WTC11 (cell line): ENCODE measurements at regions not wholly inside any gene's neighbourhood (a gene's known extent, or its start where the extent isn't known, plus 50 kb on each side); places are given as distances from the start of the nearest gene placed in this dataset.

Source experiments
- ATAC-seq: fragments of 200-7000 bp; cut with Tn5 transposase; 2 replicates; pipeline ENCODE4 v1.10.0; 2021; ENCODE audit warnings: mild to moderate bottlenecking, moderate library complexity
- CTCF ChIA-PET: fragments of 300-600 bp; sonication (Branson Sonifier 250); formaldehyde crosslinking; loops from one replicate; lab custom pipeline; 2021; ENCODE audit warnings: antibody characterized with exemption; lab: Charles Lee
- POLR2A ChIA-PET: fragments of 350-600 bp; sonication (Branson Sonifier 250); formaldehyde crosslinking; loops from one replicate; lab custom pipeline; 2021; ENCODE audit warnings: antibody characterized with exemption; lab: Charles Lee
- DNase-seq: peaks from one replicate; pipeline ENCODE4 v3.0.0; 2021; ENCODE audit warnings: low spot score
- H3K27ac Mint-ChIP-seq: 2 replicates; pipeline ENCODE4 v1.8.0; 2021; ENCODE audit warnings: mixed read lengths
- H3K27me3 Mint-ChIP-seq: 2 replicates; pipeline ENCODE4 v1.8.0; 2021; ENCODE audit warnings: low read depth, mild to moderate bottlenecking, moderate library complexity, mixed read lengths
- H3K36me3 Mint-ChIP-seq: 2 replicates; pipeline ENCODE4 v1.8.0; 2021; ENCODE audit warnings: mixed read lengths
- H3K4me1 Mint-ChIP-seq: 2 replicates; pipeline ENCODE4 v1.8.0; 2022; ENCODE audit warnings: mixed read lengths
- H3K4me3 Mint-ChIP-seq: 2 replicates; pipeline ENCODE4 v1.8.0; 2021; ENCODE audit warnings: mild to moderate bottlenecking, moderate library complexity, mixed read lengths
- H3K9me3 Mint-ChIP-seq: 2 replicates; pipeline ENCODE4 v1.8.0; 2021; ENCODE audit warnings: mixed read lengths
- CREM ChIP-seq: sonication (generic); formaldehyde crosslinking; IDR thresholded peaks from 2 replicates; pipeline ENCODE4 v1.8.1; 2022; ENCODE audit warnings: mild to moderate bottlenecking, missing genetic modification reagents, moderate library complexity
- EMX1 ChIP-seq: fragments of 250-450 bp; sonication (Bioruptor Pico); IDR thresholded peaks from 2 replicates; pipeline ENCODE4 v1.8.0; 2021; ENCODE audit warnings: mild to moderate bottlenecking
- ETV6 ChIP-seq: sonication (generic); formaldehyde crosslinking; IDR thresholded peaks from 2 replicates; pipeline ENCODE4 v1.8.1; 2022; ENCODE audit warnings: mild to moderate bottlenecking, missing genetic modification reagents
- FOXP4 ChIP-seq: sonication (generic); formaldehyde crosslinking; IDR thresholded peaks from 2 replicates; pipeline ENCODE4 v1.8.0; 2022; ENCODE audit warnings: mild to moderate bottlenecking, missing genetic modification reagents
- NFATC4 ChIP-seq: fragments of 250-450 bp; sonication (Bioruptor Pico); IDR thresholded peaks from 2 replicates; pipeline ENCODE4 v1.9.0; 2021; ENCODE audit warnings: mild to moderate bottlenecking
- NFYB ChIP-seq: sonication (generic); formaldehyde crosslinking; conservative IDR thresholded peaks from 2 replicates; pipeline ENCODE4 v1.8.0; 2022; ENCODE audit warnings: low read depth, missing genetic modification reagents
- SOX15 ChIP-seq: fragments of 250-450 bp; sonication (Bioruptor Pico); IDR thresholded peaks from 2 replicates; pipeline ENCODE4 v1.9.0; 2021; ENCODE audit warnings: mild to moderate bottlenecking
- SP1 ChIP-seq: sonication (generic); formaldehyde crosslinking; conservative IDR thresholded peaks from 2 replicates; pipeline ENCODE4 v1.8.1; 2022; ENCODE audit warnings: missing genetic modification reagents
- STAT6 ChIP-seq: sonication (generic); formaldehyde crosslinking; conservative IDR thresholded peaks from 2 replicates; pipeline ENCODE4 v1.8.1; 2023; ENCODE audit warnings: mild to moderate bottlenecking, low read depth, missing genetic modification reagents, moderate library complexity
- TP53 ChIP-seq: sonication (generic); formaldehyde crosslinking; IDR thresholded peaks from 2 replicates; pipeline ENCODE4 v1.8.1; 2023; ENCODE audit warnings: mild to moderate bottlenecking, missing genetic modification reagents
- USF1 ChIP-seq: sonication (generic); formaldehyde crosslinking; IDR thresholded peaks from 2 replicates; pipeline ENCODE4 v1.8.0; 2022; ENCODE audit warnings: mild to moderate bottlenecking, missing genetic modification reagents
- USF2 ChIP-seq: sonication (generic); formaldehyde crosslinking; IDR thresholded peaks from 2 replicates; pipeline ENCODE4 v1.8.1; 2023; ENCODE audit warnings: mild to moderate bottlenecking, missing genetic modification reagents, moderate library complexity
- ZBTB21 ChIP-seq: sonication (generic); formaldehyde crosslinking; IDR thresholded peaks from 2 replicates; pipeline ENCODE4 v1.8.1; 2023; ENCODE audit warnings: mild to moderate bottlenecking, missing genetic modification reagents, borderline replicate concordance
- ZNF138 ChIP-seq: sonication (generic); formaldehyde crosslinking; conservative IDR thresholded peaks from 2 replicates; pipeline ENCODE4 v1.8.1; 2022; ENCODE audit warnings: mild to moderate bottlenecking, moderate library complexity, missing genetic modification reagents
- ZNF423 ChIP-seq: fragments of 250-450 bp; sonication (Bioruptor Pico); IDR thresholded peaks from 2 replicates; pipeline ENCODE4 v2.1.2; 2022; ENCODE audit warnings: mild to moderate bottlenecking, moderate library complexity
- ZNF425 ChIP-seq: fragments of 250-450 bp; sonication (Bioruptor Pico); conservative IDR thresholded peaks from 2 replicates; pipeline ENCODE4 v1.9.0; 2021; ENCODE audit warnings: mild to moderate bottlenecking

GRCh38 chr5:142432961-142433360, 108.1 kb upstream of the SPRY4 start (continued):
- no peak for TF ChIP-seq FOXP4 (CRISPR knock-in tag)
- TF ChIP-seq NFATC4 (CRISPR knock-in tag) = no peak
- TF ChIP-seq EMX1 (CRISPR knock-in tag) = no peak

GRCh38 chr5:142432369-142432863, 107.6 kb upstream of the SPRY4 start:
- Mint-ChIP-seq H3K4me1 (peaks cover 47% of the 10 kb centered on the region), H3K36me3 (no peaks in the 10 kb centered on the region), H3K4me3 (no peak overlapping the region), H3K9me3 (no peaks in the 10 kb centered on the region), H3K27ac (peak overlapping the region; percentile 58), H3K27me3 (peaks cover 3% of the 10 kb centered on the region; the same call in 1 of the 2 replicates)
- TF ChIP-seq SP1 = no peak
- no peak for TF ChIP-seq ETV6 (CRISPR knock-in tag)
- 0 out of 2 replicates have a peak, but pooled peaks have one; percentile 14 for TF ChIP-seq ZNF423 (CRISPR knock-in tag)
- DNase-seq (no peak), ATAC-seq (no peak; the same call in 1 of the 2 replicates)
- POLR2A ChIA-PET = no interaction called here
- CTCF ChIA-PET = no interaction called here

GRCh38 chr5:142428773-142429473, 104.1 kb upstream of the SPRY4 start:
- no peak overlapping the region for H3K27ac Mint-ChIP-seq
- H3K4me1 Mint-ChIP-seq = peaks cover 52% of the 10 kb centered on the region
- ATAC-seq = no peak
- no peaks in the 10 kb centered on the region for H3K36me3 Mint-ChIP-seq
- POLR2A ChIA-PET = no interaction called here
- TF ChIP-seq TP53 (no peak), USF2 (CRISPR knock-in tag) (no peak)
- TF ChIP-seq, all 79 proteins: peak for 0
- no peak overlapping the region for H3K4me3 Mint-ChIP-seq
- no peak for DNase-seq
- peaks cover 3% of the 10 kb centered on the region; the same call in 1 of the 2 replicates for H3K27me3 Mint-ChIP-seq
- CTCF ChIA-PET = interaction anchor here (0.9 kb wide), 1 partner anchor 468 kb away, joined by 3 read pairs; no protein-coding TSS in a partner anchor
- H3K9me3 Mint-ChIP-seq = no peaks in the 10 kb centered on the region

- POLR2A ChIA-PET = no interaction called here
- H3K4me3 Mint-ChIP-seq = no peak overlapping the region
- DNase-seq = no peak
Observed at GRCh38 chr5:142428036-142428772, 103.4 kb upstream of the SPRY4 start.

More at GRCh38 chr5:142428036-142428772, 103.4 kb upstream of the SPRY4 start:
- CTCF ChIA-PET = interaction anchor here (0.9 kb wide), 1 partner anchor 467 kb away, joined by 3 read pairs; no protein-coding TSS in a partner anchor
- no peak for ATAC-seq
- H3K27ac Mint-ChIP-seq = no peak overlapping the region
- peaks cover 44% of the 10 kb centered on the region for H3K4me1 Mint-ChIP-seq
- H3K9me3 Mint-ChIP-seq = no peaks in the 10 kb centered on the region
- no peak for TF ChIP-seq STAT6 (CRISPR knock-in tag)
- TF ChIP-seq SOX15 (CRISPR knock-in tag) = no peak
- no peak for TF ChIP-seq NFYB (CRISPR knock-in tag)
- TF ChIP-seq FOXP4 (CRISPR knock-in tag) = no peak
- TF ChIP-seq ZNF138 (CRISPR knock-in tag) = no peak
- no peak for TF ChIP-seq CREM (CRISPR knock-in tag)
- TF ChIP-seq TP53 = no peak
- no peak for TF ChIP-seq ZBTB21 (CRISPR knock-in tag)
- no peak for TF ChIP-seq ZNF425
- no peak for TF ChIP-seq USF1
- no peaks in the 10 kb centered on the region for H3K36me3 Mint-ChIP-seq
- peaks cover 3% of the 10 kb centered on the region; the same call in 1 of the 2 replicates for H3K27me3 Mint-ChIP-seq
